ENCODE measurements at regions not wholly inside any gene's neighbourhood (a gene's known extent, or its start where the extent isn't known, plus 50 kb on each side); places are given as distances from the start of the nearest gene placed in this dataset.

DNA sequence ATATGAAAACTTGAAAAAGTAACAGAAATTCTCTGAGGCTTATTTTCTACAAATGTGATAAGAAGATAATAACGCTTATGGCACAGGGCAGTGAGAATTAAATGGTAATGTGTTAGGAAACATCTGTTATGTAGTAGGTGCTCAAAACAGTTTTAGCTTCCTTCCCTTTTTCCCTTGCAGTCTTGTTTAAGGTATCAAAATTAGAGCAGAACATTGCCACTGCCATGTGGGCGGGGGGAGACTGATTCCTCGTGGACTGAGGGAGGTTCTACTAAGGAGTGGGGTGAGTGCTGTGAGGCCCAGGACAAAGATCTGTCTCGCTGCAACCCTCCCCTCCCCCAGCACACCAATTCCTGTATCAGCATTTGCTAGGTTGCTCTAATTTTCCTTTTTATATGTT is 702.4 kb downstream of the TUSC7 start:
- Histone ChIP-seq H3K27me3 (ENCODE audit: low read depth) (no peaks in the 10 kb centered on the region), H3K36me3 (no peaks in the 10 kb centered on the region), H3K9me3 (no peaks in the 10 kb centered on the region), H3K4me1 (no peaks in the 10 kb centered on the region), H3K4me3 (no peak overlapping the region), H3K27ac (no peak overlapping the region)
- ATAC-seq (peak in 1 of 2 donors; percentile 24), DNase-seq (no peak)
- intact Hi-C loops (cut with DNase I): no loop called here
- TF ChIP-seq, protein P1, sequence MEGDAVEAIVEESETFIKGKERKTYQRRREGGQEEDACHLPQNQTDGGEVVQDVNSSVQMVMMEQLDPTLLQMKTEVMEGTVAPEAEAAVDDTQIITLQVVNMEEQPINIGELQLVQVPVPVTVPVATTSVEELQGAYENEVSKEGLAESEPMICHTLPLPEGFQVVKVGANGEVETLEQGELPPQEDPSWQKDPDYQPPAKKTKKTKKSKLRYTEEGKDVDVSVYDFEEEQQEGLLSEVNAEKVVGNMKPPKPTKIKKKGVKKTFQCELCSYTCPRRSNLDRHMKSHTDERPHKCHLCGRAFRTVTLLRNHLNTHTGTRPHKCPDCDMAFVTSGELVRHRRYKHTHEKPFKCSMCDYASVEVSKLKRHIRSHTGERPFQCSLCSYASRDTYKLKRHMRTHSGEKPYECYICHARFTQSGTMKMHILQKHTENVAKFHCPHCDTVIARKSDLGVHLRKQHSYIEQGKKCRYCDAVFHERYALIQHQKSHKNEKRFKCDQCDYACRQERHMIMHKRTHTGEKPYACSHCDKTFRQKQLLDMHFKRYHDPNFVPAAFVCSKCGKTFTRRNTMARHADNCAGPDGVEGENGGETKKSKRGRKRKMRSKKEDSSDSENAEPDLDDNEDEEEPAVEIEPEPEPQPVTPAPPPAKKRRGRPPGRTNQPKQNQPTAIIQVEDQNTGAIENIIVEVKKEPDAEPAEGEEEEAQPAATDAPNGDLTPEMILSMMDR (IDR thresholded peaks at IDR 0.05): no peak

- ATAC-seq (no peak), DNase-seq (no peak)
- TF ChIP-seq, protein P1 (IDR thresholded peaks at IDR 0.05): no peak
- no peaks in the 10 kb centered on the region for H3K27me3 ChIP-seq (ENCODE audit: low read depth)
- H3K27ac ChIP-seq: no peak overlapping the region
- no peaks in the 10 kb centered on the region for H3K4me1 ChIP-seq
- intact Hi-C loops (cut with DNase I): no loop called here
- H3K4me3 ChIP-seq: no peak overlapping the region
- no peaks in the 10 kb centered on the region for H3K9me3 ChIP-seq
- no peaks in the 10 kb centered on the region for H3K36me3 ChIP-seq
Observed at GRCh38 chr3:117417411-117417810, 707.8 kb downstream of the TUSC7 start.

DNA sequence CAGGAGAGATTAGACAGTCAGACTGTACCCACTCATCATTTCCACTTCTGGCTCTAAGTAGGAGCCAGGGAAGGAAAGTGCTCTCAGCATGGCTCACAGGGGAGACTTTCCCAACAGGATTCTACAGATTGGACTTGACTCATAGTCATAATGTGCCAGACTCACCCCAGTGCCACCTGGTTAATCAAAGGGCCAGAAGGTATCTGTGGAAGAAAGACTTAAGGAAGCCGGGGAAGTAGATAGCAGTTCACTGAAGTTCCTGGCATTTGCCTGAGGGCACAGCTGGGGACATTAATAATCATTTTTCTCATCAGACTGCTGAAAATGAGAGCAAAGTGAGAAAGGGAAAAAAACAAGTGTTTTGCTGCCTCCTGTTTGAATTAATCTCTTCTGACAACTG is 717.5 kb downstream of the TUSC7 start:
- H3K4me3 ChIP-seq: no peak overlapping the region
- TF ChIP-seq, protein P1 (IDR thresholded peaks at IDR 0.05): no peak
- no peaks in the 10 kb centered on the region for H3K9me3 ChIP-seq
- no peak for ATAC-seq
- H3K4me1 ChIP-seq: no peaks in the 10 kb centered on the region
- H3K27me3 ChIP-seq (ENCODE audit: low read depth): no peaks in the 10 kb centered on the region
- no peaks in the 10 kb centered on the region for H3K36me3 ChIP-seq
- no peak for DNase-seq
- no peak overlapping the region for H3K27ac ChIP-seq
- intact Hi-C loops (cut with DNase I): no loop called here

DNA sequence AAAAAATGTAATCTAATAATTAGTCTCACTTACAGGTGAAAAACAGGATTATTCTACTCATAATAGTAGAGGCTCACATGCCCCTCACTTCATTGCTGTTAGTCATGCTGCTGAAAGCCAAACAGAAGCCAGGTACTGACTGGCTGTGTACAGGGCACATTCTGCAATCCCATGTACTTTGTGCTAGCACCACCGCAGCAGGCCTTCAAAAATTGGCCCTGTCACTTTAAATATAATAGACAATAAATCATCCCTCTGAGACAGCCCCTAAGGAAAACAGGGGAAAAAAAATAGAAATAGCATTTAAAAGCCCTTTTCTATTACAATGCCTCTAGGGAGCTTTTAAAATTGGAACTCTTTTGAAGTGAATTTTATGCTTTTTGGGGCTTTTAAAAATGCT is 723.8 kb downstream of the TUSC7 start:
- DNase-seq (no peak), ATAC-seq (no peak)
- TF ChIP-seq, protein P1 (IDR thresholded peaks at IDR 0.05): no peak
- H3K36me3 ChIP-seq: no peaks in the 10 kb centered on the region
- no peaks in the 10 kb centered on the region for H3K27me3 ChIP-seq (ENCODE audit: low read depth)
- no peaks in the 10 kb centered on the region for H3K9me3 ChIP-seq
- H3K4me1 ChIP-seq: no peaks in the 10 kb centered on the region
- intact Hi-C loops (cut with DNase I): no loop called here
- no peak overlapping the region for H3K27ac ChIP-seq
- H3K4me3 ChIP-seq: no peak overlapping the region

DNA sequence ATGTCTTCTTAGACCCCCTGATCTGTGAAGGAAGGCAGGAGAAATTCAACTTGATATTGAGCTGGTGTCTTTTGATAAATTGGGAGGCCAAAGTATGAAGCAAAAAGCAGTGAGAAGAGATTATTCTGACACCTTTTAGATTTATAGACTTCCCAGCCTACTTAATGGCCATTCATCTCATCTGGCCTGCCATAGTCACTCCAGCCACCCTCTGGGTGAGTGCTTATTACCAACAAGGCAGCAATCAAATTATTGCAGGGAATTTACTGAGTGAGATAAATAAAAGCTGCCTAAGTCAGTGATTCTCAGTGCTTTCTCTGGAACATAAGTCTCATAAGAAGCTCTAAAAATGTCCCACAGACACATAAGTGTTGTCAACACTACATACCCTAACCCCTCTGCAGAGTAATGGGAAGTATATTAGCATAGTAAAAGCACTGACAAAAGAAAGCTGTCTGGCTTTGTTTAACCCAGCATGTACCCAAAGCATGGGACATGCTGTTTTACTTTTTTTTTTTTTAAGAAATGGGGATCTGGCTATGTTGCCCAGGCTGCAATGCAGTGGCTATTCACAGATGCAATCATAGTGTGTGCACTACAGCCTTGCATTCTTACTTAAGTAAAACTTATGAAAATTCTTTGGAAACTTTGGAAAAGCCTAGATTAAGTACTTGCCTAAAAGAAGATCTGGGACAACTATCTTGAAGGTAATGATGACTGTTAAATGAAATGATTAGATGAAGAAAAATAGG is 725.3 kb downstream of the TUSC7 start:
- ATAC-seq: no peak
- H3K4me3 ChIP-seq: no peak overlapping the region
- H3K9me3 ChIP-seq: no peaks in the 10 kb centered on the region
- TF ChIP-seq, protein P1 (IDR thresholded peaks at IDR 0.05): no peak
- no peak for DNase-seq
- H3K27me3 ChIP-seq (ENCODE audit: low read depth): no peaks in the 10 kb centered on the region
- no peak overlapping the region for H3K27ac ChIP-seq
- intact Hi-C loops (cut with DNase I): no loop called here
- H3K36me3 ChIP-seq: no peaks in the 10 kb centered on the region
- H3K4me1 ChIP-seq: no peaks in the 10 kb centered on the region

All from lower lobe of right lung (tissue), 2 donors.